ENCODE measurements at regions not wholly inside any gene's neighbourhood (a gene's known extent, or its start where the extent isn't known, plus 50 kb on each side); places are given as distances from the start of the nearest gene placed in this dataset.

DNA sequence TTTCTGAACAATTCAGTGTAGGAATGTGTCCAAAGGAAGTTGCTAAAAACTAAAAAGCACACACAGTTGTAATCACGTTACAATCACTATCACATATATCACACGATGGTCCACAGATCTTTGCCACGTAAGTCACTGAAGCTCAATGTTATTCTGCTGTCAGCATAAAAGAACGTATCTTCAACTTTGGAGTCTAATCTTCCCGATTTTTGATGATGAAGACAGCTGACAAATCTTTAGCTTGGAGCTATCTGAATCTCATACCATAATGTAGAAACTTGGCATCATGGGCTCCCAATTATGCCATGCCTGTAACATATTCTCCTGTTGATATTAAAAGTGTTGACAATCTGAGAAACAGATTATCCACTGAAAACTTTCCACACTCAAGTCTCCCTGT, 158.4 kb downstream of the UBE2NL start:
- TF ChIP-seq, protein P1, sequence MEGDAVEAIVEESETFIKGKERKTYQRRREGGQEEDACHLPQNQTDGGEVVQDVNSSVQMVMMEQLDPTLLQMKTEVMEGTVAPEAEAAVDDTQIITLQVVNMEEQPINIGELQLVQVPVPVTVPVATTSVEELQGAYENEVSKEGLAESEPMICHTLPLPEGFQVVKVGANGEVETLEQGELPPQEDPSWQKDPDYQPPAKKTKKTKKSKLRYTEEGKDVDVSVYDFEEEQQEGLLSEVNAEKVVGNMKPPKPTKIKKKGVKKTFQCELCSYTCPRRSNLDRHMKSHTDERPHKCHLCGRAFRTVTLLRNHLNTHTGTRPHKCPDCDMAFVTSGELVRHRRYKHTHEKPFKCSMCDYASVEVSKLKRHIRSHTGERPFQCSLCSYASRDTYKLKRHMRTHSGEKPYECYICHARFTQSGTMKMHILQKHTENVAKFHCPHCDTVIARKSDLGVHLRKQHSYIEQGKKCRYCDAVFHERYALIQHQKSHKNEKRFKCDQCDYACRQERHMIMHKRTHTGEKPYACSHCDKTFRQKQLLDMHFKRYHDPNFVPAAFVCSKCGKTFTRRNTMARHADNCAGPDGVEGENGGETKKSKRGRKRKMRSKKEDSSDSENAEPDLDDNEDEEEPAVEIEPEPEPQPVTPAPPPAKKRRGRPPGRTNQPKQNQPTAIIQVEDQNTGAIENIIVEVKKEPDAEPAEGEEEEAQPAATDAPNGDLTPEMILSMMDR (IDR thresholded peaks at IDR 0.05) = no peak
- TF ChIP-seq POLR2A (IDR thresholded peaks at IDR 0.05) = no peak

Measured in thyroid gland (tissue), 4 donors.